ENCODE measurements at regions not wholly inside any gene's neighbourhood (a gene's known extent, or its start where the extent isn't known, plus 50 kb on each side); places are given as distances from the start of the nearest gene placed in this dataset.

DNA sequence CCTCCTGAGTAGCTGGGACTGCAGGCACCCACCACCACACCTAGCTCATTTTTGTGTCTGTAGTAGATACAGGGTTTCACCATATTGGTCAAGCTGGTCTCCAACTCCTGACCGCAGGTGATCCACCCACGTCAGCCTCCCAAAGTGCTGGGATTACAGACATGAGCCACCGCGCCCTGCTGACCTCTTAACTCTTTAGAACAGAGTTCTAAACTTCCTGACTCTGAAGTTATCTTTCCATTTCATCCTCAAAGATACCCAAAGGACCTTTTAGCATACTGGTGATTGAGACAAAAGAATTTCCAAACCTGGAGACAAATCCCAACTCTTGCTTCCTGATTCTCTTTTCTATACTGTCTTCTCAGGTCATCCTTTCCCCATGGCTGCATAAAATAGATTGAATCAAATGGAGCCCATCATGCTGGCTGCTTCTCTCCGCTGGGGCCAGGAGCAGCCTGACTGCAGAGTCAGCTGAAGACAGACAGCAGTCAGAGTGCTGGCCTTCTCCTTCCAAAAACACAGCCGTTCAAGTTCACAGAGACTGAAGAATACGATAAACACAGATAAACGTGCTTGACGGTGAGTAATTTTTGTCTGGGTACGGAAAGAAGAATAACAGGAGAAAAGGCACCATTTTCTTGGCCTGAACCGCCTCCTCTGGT lies 76.5 kb upstream of the ATF7IP2 start:
- intact Hi-C loops (cut with DNase I), result no loop called here
- Histone ChIP-seq H3K27ac (no peak overlapping the region), H3K9me3 (no peaks in the 10 kb centered on the region), H3K4me3 (no peak overlapping the region), H3K36me3 (no peaks in the 10 kb centered on the region), H3K4me1 (no peaks in the 10 kb centered on the region), H3K27me3 (no peaks in the 10 kb centered on the region)
- TF ChIP-seq POLR2A (IDR thresholded peaks at IDR 0.05) (no peak), POLR2AphosphoS5 (IDR thresholded peaks at IDR 0.05; ENCODE audit: insufficient read depth in 1 of 2, low read depth in 1 of 2) (no peak)
- no peak for DNase-seq (ENCODE audit: extremely low spot score in 2 of 2)

GRCh38 chr16:10312008-10312407 lies 73.9 kb upstream of the ATF7IP2 start:
- TF ChIP-seq POLR2AphosphoS5 (IDR thresholded peaks at IDR 0.05; ENCODE audit: insufficient read depth in 1 of 2, low read depth in 1 of 2) (no peak), POLR2A (IDR thresholded peaks at IDR 0.05) (no peak)
- TF ChIP-seq, protein P1, sequence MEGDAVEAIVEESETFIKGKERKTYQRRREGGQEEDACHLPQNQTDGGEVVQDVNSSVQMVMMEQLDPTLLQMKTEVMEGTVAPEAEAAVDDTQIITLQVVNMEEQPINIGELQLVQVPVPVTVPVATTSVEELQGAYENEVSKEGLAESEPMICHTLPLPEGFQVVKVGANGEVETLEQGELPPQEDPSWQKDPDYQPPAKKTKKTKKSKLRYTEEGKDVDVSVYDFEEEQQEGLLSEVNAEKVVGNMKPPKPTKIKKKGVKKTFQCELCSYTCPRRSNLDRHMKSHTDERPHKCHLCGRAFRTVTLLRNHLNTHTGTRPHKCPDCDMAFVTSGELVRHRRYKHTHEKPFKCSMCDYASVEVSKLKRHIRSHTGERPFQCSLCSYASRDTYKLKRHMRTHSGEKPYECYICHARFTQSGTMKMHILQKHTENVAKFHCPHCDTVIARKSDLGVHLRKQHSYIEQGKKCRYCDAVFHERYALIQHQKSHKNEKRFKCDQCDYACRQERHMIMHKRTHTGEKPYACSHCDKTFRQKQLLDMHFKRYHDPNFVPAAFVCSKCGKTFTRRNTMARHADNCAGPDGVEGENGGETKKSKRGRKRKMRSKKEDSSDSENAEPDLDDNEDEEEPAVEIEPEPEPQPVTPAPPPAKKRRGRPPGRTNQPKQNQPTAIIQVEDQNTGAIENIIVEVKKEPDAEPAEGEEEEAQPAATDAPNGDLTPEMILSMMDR (IDR thresholded peaks at IDR 0.05), result no peak
- DNase-seq (ENCODE audit: extremely low spot score in 2 of 2), result no peak
- no peaks in the 10 kb centered on the region for H3K9me3 ChIP-seq
- no peak overlapping the region for H3K4me3 ChIP-seq
- no peaks in the 10 kb centered on the region for H3K27me3 ChIP-seq
- H3K4me1 ChIP-seq, result no peaks in the 10 kb centered on the region
- intact Hi-C loops (cut with DNase I), result no loop called here
- H3K36me3 ChIP-seq, result no peaks in the 10 kb centered on the region
- no peak overlapping the region for H3K27ac ChIP-seq

DNA sequence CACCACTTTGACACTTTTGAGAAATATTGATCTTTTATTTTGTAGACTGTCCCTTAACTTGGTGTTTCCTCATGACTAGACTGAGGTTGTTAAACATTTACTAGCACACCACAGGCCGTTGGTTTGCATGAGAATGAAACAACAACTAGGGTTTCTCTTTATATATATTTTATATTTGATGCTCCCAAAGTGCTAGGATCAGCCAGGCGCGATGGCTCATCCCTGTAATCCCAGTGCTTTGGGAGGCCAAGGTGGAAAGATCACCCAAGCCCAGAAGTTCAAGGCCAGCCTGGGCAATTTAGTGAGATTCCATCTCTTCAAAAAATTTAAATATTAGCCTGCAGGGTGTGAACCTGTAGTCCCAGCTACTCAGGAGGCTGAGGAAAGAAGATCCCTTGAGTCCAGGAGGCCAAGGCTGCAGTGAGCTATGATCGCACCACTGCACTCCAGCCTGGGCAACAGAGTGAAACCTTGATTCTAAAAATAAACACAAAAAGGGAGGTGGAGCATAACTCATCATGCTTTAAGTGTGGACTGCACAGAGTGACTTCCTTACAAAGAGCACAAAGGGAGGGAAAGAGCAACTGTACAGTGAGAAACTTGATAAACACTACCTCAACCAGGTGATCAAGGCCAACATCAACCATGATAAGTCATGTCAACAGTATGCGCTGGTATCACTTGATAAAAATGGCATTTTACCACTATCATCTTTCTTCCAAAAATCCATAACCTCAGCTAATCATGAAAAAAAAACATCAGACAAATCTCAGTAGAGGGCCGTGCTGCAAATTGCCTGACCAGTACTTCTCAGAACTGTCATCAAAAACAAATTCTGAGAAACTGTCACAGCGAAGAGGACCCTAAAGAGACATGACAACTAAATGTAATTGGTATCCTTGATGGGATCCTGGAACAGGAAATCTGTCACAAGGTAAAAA lies 72.8 kb upstream of the ATF7IP2 start:
- no peak for DNase-seq (ENCODE audit: extremely low spot score in 2 of 2)
- intact Hi-C loops (cut with DNase I), result no loop called here
- no peak for TF ChIP-seq POLR2AphosphoS5 (IDR thresholded peaks at IDR 0.05; ENCODE audit: insufficient read depth in 1 of 2, low read depth in 1 of 2)
- TF ChIP-seq, protein P1 (IDR thresholded peaks at IDR 0.05), result no peak
- no peak for TF ChIP-seq POLR2A (IDR thresholded peaks at IDR 0.05)
- H3K4me3 ChIP-seq, result no peak overlapping the region
- H3K27me3 ChIP-seq, result no peaks in the 10 kb centered on the region
- no peak overlapping the region for H3K27ac ChIP-seq
- H3K36me3 ChIP-seq, result no peaks in the 10 kb centered on the region
- H3K4me1 ChIP-seq, result no peaks in the 10 kb centered on the region
- H3K9me3 ChIP-seq, result no peaks in the 10 kb centered on the region

DNA sequence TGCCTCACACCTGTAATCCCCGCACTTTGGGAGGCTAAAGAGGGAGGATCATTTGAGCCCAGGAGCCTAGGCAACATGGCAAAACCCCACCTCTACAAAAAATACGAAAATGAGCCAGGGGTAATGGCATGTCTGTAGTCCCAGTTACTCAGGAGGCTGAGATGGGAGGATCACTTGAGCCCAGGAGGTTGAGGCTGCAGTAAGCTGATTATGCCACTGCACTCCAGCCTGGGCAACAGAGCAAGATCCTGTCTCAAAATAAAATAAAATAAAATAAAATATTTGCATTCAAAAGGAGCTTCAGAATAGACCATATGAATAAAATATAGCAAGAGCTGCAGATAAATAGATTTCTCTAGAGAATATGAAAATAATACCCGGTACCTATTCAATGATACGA lies 71.5 kb upstream of the ATF7IP2 start:
- Histone ChIP-seq H3K27me3 (no peaks in the 10 kb centered on the region), H3K4me1 (no peaks in the 10 kb centered on the region), H3K4me3 (no peak overlapping the region), H3K9me3 (no peaks in the 10 kb centered on the region), H3K36me3 (no peaks in the 10 kb centered on the region), H3K27ac (no peak overlapping the region)
- no peak for DNase-seq (ENCODE audit: extremely low spot score in 2 of 2)
- intact Hi-C loops (cut with DNase I), result no loop called here
- TF ChIP-seq POLR2A (IDR thresholded peaks at IDR 0.05) (no peak), POLR2AphosphoS5 (IDR thresholded peaks at IDR 0.05; ENCODE audit: insufficient read depth in 1 of 2, low read depth in 1 of 2) (no peak)
- TF ChIP-seq, protein P1 (IDR thresholded peaks at IDR 0.05), result no peak

DNA sequence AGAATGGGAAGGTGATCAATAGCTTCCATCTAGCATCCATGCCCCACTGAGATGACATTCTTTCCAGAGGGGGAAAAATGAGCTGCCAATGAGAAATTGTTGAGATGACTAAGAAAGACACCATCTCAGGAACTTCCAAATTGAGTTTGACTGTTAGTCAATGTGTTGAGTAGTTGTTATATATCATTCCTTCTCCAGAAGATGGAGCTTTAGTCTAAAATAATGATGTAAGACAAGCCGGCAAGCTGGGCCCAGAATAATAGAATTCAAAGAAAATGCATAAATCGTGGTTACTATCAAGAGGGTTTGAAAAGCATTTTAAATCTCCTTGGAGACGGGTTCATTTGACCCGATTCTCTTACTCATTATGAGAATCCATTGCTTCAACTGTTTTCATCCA lies 71.0 kb upstream of the ATF7IP2 start:
- intact Hi-C loops (cut with DNase I), result no loop called here
- TF ChIP-seq, protein P1 (IDR thresholded peaks at IDR 0.05), result no peak
- TF ChIP-seq POLR2AphosphoS5 (IDR thresholded peaks at IDR 0.05; ENCODE audit: insufficient read depth in 1 of 2, low read depth in 1 of 2) (no peak), POLR2A (IDR thresholded peaks at IDR 0.05) (no peak)
- Histone ChIP-seq H3K27ac (no peak overlapping the region), H3K4me1 (no peaks in the 10 kb centered on the region), H3K27me3 (no peaks in the 10 kb centered on the region), H3K4me3 (no peak overlapping the region), H3K36me3 (no peaks in the 10 kb centered on the region), H3K9me3 (no peaks in the 10 kb centered on the region)
- DNase-seq (ENCODE audit: extremely low spot score in 2 of 2), result no peak
